ENCODE measurements at regions not wholly inside any gene's neighbourhood (a gene's known extent, or its start where the extent isn't known, plus 50 kb on each side); places are given as distances from the start of the nearest gene placed in this dataset.

GRCh38 chr5:171684169-171684568 is 101.4 kb upstream of the SMIM23 start:
- TF ChIP-seq CTCF (conservative IDR thresholded peaks at IDR 0.05 in 1 of 2, IDR thresholded peaks at IDR 0.05 in 1 of 2; ENCODE audit: low read depth in 1 of 2, low read length in 2 of 2): no peak
- no peak for TF ChIP-seq EZH2 (IDR thresholded peaks at IDR 0.05; ENCODE audit: low read length, missing control alignments)

Data from fibroblast of lung (primary cell).